OCI-LY1 (cell line): ENCODE measurements at regions not wholly inside any gene's neighbourhood (a gene's known extent, or its start where the extent isn't known, plus 50 kb on each side); places are given as distances from the start of the nearest gene placed in this dataset.

Source experiments
- H2AFZ ChIP-seq: fragments of 200-600 bp; sonication (generic), shearing (Covaris generic); 2 replicates; pipeline ENCODE4 v1.6.0; 2014; ENCODE audit warnings: antibody characterized with exemption, mild to moderate bottlenecking, low read length
- H3F3A ChIP-seq: fragments of 200-600 bp; sonication (generic), shearing (Covaris generic); 2 replicates; pipeline ENCODE4 v1.6.0; 2014; ENCODE audit warnings: mild to moderate bottlenecking, antibody characterized with exemption, low read length, moderate library complexity; ENCODE audit not compliant: insufficient read depth
- H3K27ac ChIP-seq: fragments of 200-600 bp; sonication (generic); 2 replicates; pipeline ENCODE4 v1.5.1; 2014; ENCODE audit warnings: low read length, mixed run types, mild to moderate bottlenecking, low read depth; ENCODE audit not compliant: poor library complexity, severe bottlenecking
- H3K27me3 ChIP-seq: fragments of 200-600 bp; sonication (generic); 2 replicates; pipeline ENCODE4 v1.6.0; 2014; ENCODE audit warnings: antibody characterized with exemption, mild to moderate bottlenecking, low read length, moderate library complexity; ENCODE audit not compliant: insufficient read depth
- H3K36me3 ChIP-seq: fragments of 200-600 bp; sonication (generic); 2 replicates; pipeline ENCODE4 v1.6.1; 2014; ENCODE audit warnings: mild to moderate bottlenecking, antibody characterized with exemption, low read length, moderate library complexity, mixed read lengths; ENCODE audit not compliant: insufficient read depth
- H3K4me1 ChIP-seq: fragments of 200-600 bp; sonication (generic); 2 replicates; pipeline ENCODE4 v1.5.1; 2014; ENCODE audit warnings: mild to moderate bottlenecking, low read length, moderate library complexity; ENCODE audit not compliant: insufficient read depth, severe bottlenecking
- H3K4me2 ChIP-seq: fragments of 200-600 bp; sonication (generic), shearing (Covaris generic); 2 replicates; pipeline ENCODE4 v1.6.1; 2014; ENCODE audit warnings: low read length
- H3K4me3 ChIP-seq: fragments of 200-600 bp; sonication (generic); 2 replicates; pipeline ENCODE4 v1.5.1; 2014; ENCODE audit warnings: low read length, low read depth, mild to moderate bottlenecking, mixed read lengths; ENCODE audit not compliant: poor library complexity, severe bottlenecking
- H3K79me2 ChIP-seq: fragments of 200-600 bp; shearing (Covaris generic); 2 replicates; pipeline ENCODE4 v1.6.1; 2016; ENCODE audit warnings: mixed run types, low read length, mixed read lengths; ENCODE audit not compliant: insufficient read depth
- H3K9ac ChIP-seq: fragments of 200-600 bp; sonication (generic), shearing (Covaris generic); 2 replicates; pipeline ENCODE4 v1.6.1; 2014; ENCODE audit warnings: mild to moderate bottlenecking, low read length, mixed read lengths
- H3K9me2 ChIP-seq: fragments of 200-600 bp; sonication (generic), shearing (Covaris generic); 2 replicates; pipeline ENCODE4 v1.6.1; 2014; ENCODE audit warnings: low read depth, mild to moderate bottlenecking, low read length, mixed read lengths
- H3K9me3 ChIP-seq: fragments of 200-600 bp; shearing (Covaris generic); 2 replicates; pipeline ENCODE4 v1.6.1; 2014; ENCODE audit warnings: low read length, mixed read lengths
- H4K20me1 ChIP-seq: fragments of 200-600 bp; sonication (generic), shearing (Covaris generic); 2 replicates; pipeline ENCODE4 v1.6.0; 2016; ENCODE audit warnings: mild to moderate bottlenecking, low read length; ENCODE audit not compliant: insufficient read depth
- CTCF ChIP-seq: fragments of 200-600 bp; sonication (generic), shearing (Covaris generic); IDR thresholded peaks from 2 replicates; pipeline ENCODE4 v1.5.1; 2017; ENCODE audit warnings: mild to moderate bottlenecking, antibody characterized with exemption, low read length, moderate library complexity, mixed read lengths
- EZH2 ChIP-seq: fragments of 200-600 bp; sonication (generic), shearing (Covaris generic); IDR thresholded peaks from 2 replicates; pipeline ENCODE4 v1.8.0; 2017; ENCODE audit warnings: borderline replicate concordance, mixed run types, mild to moderate bottlenecking, antibody characterized with exemption, low read length, moderate library complexity, mixed read lengths

GRCh38 chr6:67974931-67975330 is 660.2 kb upstream of the ADGRB3 start:
- Histone ChIP-seq H3F3A (no peaks in the 10 kb centered on the region), H3K9ac (no peak overlapping the region), H4K20me1 (no peaks in the 10 kb centered on the region), H3K9me3 (no peaks in the 10 kb centered on the region), H3K4me3 (no peak overlapping the region), H3K27me3 (no peaks in the 10 kb centered on the region), H3K27ac (no peak overlapping the region), H3K79me2 (no peaks in the 10 kb centered on the region), H3K36me3 (no peaks in the 10 kb centered on the region), H3K9me2 (no peaks in the 10 kb centered on the region), H3K4me2 (no peak overlapping the region), H3K4me1 (peaks cover 22% of the 10 kb centered on the region), H2AFZ (no peak overlapping the region)
- TF ChIP-seq CTCF = no peak
- TF ChIP-seq EZH2 = no peak

- H3K36me3 ChIP-seq = no peaks in the 10 kb centered on the region
- no peaks in the 10 kb centered on the region for H3K9me3 ChIP-seq
- H3K4me3 ChIP-seq = no peak overlapping the region
- no peak overlapping the region for H3K9ac ChIP-seq
- no peak for TF ChIP-seq CTCF
- no peak for TF ChIP-seq EZH2
- H2AFZ ChIP-seq = peak overlapping the region; percentile 53
- H3K9me2 ChIP-seq = no peaks in the 10 kb centered on the region
- H3K4me1 ChIP-seq = peaks cover 23% of the 10 kb centered on the region
- no peaks in the 10 kb centered on the region for H4K20me1 ChIP-seq
- H3K27ac ChIP-seq = no peak overlapping the region
- no peak overlapping the region for H3K4me2 ChIP-seq
- no peaks in the 10 kb centered on the region for H3K79me2 ChIP-seq
- H3K27me3 ChIP-seq = no peaks in the 10 kb centered on the region
- no peaks in the 10 kb centered on the region for H3F3A ChIP-seq
These were observed 663.3 kb upstream of the ADGRB3 start for GRCh38 chr6:67971812-67972211.

GRCh38 chr6:67966830-67967229 is 668.3 kb upstream of the ADGRB3 start:
- H3K4me1 ChIP-seq = peaks cover 19% of the 10 kb centered on the region
- H3K9ac ChIP-seq = no peak overlapping the region
- H3F3A ChIP-seq = no peaks in the 10 kb centered on the region
- no peaks in the 10 kb centered on the region for H3K9me3 ChIP-seq
- H3K4me2 ChIP-seq = no peak overlapping the region
- H3K4me3 ChIP-seq = no peak overlapping the region
- H3K36me3 ChIP-seq = no peaks in the 10 kb centered on the region
- no peaks in the 10 kb centered on the region for H4K20me1 ChIP-seq
- TF ChIP-seq CTCF (no peak), EZH2 (no peak)
- no peaks in the 10 kb centered on the region for H3K79me2 ChIP-seq
- no peaks in the 10 kb centered on the region for H3K27me3 ChIP-seq
- H3K9me2 ChIP-seq = no peaks in the 10 kb centered on the region
- 0 out of 2 replicates have a peak overlapping the region, but pooled peaks have one; percentile 2 for H2AFZ ChIP-seq
- no peak overlapping the region for H3K27ac ChIP-seq
